Liver (tissue), 3 donors: ENCODE measurements at regions not wholly inside any gene's neighbourhood (a gene's known extent, or its start where the extent isn't known, plus 50 kb on each side); places are given as distances from the start of the nearest gene placed in this dataset.

Experiments used
- FOXA1 ChIP-seq: IDR thresholded peaks from 2 replicates; pipeline ENCODE4 v1.6.1; 2016; ENCODE audit warnings: antibody characterized with exemption
- GABPA ChIP-seq, 2 donors: IDR thresholded peaks in 1 of 2; conservative IDR thresholded peaks in 1 of 2; 2 replicates each; pipeline ENCODE4 v1.6.1; 2016; ENCODE audit warnings: antibody characterized with exemption in 2 of 2, mild to moderate bottlenecking in 1 of 2, moderate library complexity in 1 of 2
- JUND ChIP-seq, 2 donors: IDR thresholded peaks; 2 replicates each; pipeline ENCODE4 v1.6.1; 2016; ENCODE audit warnings: antibody characterized with exemption in 2 of 2
- RAD21 ChIP-seq, 2 donors: IDR thresholded peaks; 2 replicates each; pipeline ENCODE4 v1.6.1; 2016; ENCODE audit warnings: antibody characterized with exemption in 2 of 2, mild to moderate bottlenecking in 2 of 2
- TF ChIP-seq, protein P1 (sequence below): fragments of 150-350 bp; IDR thresholded peaks from 2 replicates; pipeline ENCODE4 v1.5.1; 2017; ENCODE audit warnings: improper control_type of control experiment, low read depth, low read length; ENCODE audit not compliant: missing input control
- TF ChIP-seq, protein P2 (sequence below): IDR thresholded peaks from 2 replicates; pipeline ENCODE4 v1.6.1; 2016; ENCODE audit warnings: antibody characterized with exemption
- donor health status: healthy.
- donor health status: healthy.

DNA sequence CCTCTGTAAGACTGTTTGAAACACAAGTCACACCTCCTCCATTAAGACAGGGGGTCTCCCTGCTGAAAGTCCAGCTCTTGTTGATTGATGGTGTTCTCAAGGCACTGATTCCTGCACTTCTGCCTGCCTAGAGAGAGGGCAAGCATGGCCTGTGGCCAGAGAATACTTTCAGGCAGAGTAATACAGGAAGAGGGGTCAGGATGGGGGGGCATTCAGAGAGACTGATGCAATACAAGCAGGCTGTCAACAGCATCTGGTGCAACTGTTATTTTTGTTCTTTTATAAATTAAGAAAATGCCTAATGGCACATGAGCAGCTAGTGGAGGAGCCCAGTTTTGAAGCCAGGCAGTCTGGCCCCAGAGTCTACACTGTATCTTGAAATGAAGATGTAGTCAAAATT lies 302.2 kb downstream of the DIRAS2 start:
- no peak for TF ChIP-seq GABPA (IDR thresholded peaks at IDR 0.05 in 1 of 2, conservative IDR thresholded peaks at IDR 0.05 in 1 of 2)
- TF ChIP-seq, protein P1, sequence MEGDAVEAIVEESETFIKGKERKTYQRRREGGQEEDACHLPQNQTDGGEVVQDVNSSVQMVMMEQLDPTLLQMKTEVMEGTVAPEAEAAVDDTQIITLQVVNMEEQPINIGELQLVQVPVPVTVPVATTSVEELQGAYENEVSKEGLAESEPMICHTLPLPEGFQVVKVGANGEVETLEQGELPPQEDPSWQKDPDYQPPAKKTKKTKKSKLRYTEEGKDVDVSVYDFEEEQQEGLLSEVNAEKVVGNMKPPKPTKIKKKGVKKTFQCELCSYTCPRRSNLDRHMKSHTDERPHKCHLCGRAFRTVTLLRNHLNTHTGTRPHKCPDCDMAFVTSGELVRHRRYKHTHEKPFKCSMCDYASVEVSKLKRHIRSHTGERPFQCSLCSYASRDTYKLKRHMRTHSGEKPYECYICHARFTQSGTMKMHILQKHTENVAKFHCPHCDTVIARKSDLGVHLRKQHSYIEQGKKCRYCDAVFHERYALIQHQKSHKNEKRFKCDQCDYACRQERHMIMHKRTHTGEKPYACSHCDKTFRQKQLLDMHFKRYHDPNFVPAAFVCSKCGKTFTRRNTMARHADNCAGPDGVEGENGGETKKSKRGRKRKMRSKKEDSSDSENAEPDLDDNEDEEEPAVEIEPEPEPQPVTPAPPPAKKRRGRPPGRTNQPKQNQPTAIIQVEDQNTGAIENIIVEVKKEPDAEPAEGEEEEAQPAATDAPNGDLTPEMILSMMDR = no peak
- TF ChIP-seq RAD21 (IDR thresholded peaks at IDR 0.05) = no peak
- TF ChIP-seq, protein P2, sequence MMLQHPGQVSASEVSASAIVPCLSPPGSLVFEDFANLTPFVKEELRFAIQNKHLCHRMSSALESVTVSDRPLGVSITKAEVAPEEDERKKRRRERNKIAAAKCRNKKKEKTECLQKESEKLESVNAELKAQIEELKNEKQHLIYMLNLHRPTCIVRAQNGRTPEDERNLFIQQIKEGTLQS = no peak
- TF ChIP-seq JUND (IDR thresholded peaks at IDR 0.05) = no peak
- TF ChIP-seq FOXA1 = no peak
